Endothelial cell of umbilical vein (primary cell): ENCODE measurements at regions not wholly inside any gene's neighbourhood (a gene's known extent, or its start where the extent isn't known, plus 50 kb on each side); places are given as distances from the start of the nearest gene placed in this dataset.
"Not testable (repeated sequence)": the region's sequence is repeated elsewhere in the genome, so short reads cannot be mapped to it uniquely, and the experiment has no call there.

ENCODE experiments used
- BruUV-seq: library from RNA; stranded (reverse); fragments of 400-500 nt; replicated peaks from 2 replicates; lab custom pipeline; 2021; lab: Mats Ljungman, UMichigan
- CTCF ChIA-PET: fragments of 300-600, 350-600 bp; sonication (Branson Sonifier 250); formaldehyde crosslinking; loops from one replicate; lab custom pipeline; 2021; ENCODE audit warnings: antibody characterized with exemption, inconsistent platforms; lab: Charles Lee
- POLR2A ChIA-PET: fragments of 300-600, 350-600 bp; sonication (Branson Sonifier 250); formaldehyde crosslinking; loops from one replicate; lab custom pipeline; 2021; ENCODE audit warnings: antibody characterized with exemption, inconsistent platforms; lab: Charles Lee
- DNase-seq: peaks from one replicate; pipeline ENCODE4 v3.0.0-alpha.2; 2011; ENCODE audit warnings: low read depth, low spot score
- FAIRE-seq: peaks from 2 replicates; lab custom pipeline; 2011; peaks lifted over from hg19 to GRCh38; lab: Jason Lieb, UNC
- H2AFZ ChIP-seq: 2 replicates; pipeline ENCODE4 v1.6.0; 2012; ENCODE audit warnings: low read depth, low read length, control low read depth, inconsistent platforms
- H3K27ac ChIP-seq: 2 replicates; pipeline ENCODE4 v1.5.1; 2011; ENCODE audit warnings: low read depth, mild to moderate bottlenecking, control low read depth, low read length, moderate library complexity; ENCODE audit not compliant: insufficient read depth
- H3K27me3 ChIP-seq, 2 experiments: 2 replicates each; pipeline versions ENCODE4 v1.6.0 to v1.6.1; 2011; ENCODE audit warnings: low read length in 2 of 2, mixed read lengths in 1 of 2; ENCODE audit not compliant: control insufficient read depth in 2 of 2, insufficient read depth in 2 of 2
- H3K36me3 ChIP-seq, 2 experiments: 2 replicates in 1 of 2; 3 replicates in 1 of 2; pipeline ENCODE4 v1.5.1; 2011; ENCODE audit warnings: low read length in 2 of 2, mild to moderate bottlenecking in 1 of 2, moderate library complexity in 1 of 2; ENCODE audit not compliant: control insufficient read depth in 2 of 2, insufficient read depth in 2 of 2; ENCODE audit errors: extremely low read depth in 1 of 2
- H3K4me1 ChIP-seq: 3 replicates; pipeline ENCODE4 v1.5.1; 2011; ENCODE audit warnings: mild to moderate bottlenecking, low read length; ENCODE audit not compliant: control insufficient read depth, insufficient read depth; ENCODE audit errors: extremely low read depth
- H3K4me2 ChIP-seq: 2 replicates; pipeline ENCODE4 v1.6.1; 2011; ENCODE audit warnings: low read length, control low read depth, mixed read lengths; ENCODE audit not compliant: insufficient read depth
- H3K4me3 ChIP-seq, 3 experiments: fragments of 200-600 bp in 1 of 3; sonication (generic), shearing (Covaris generic) in 1 of 3; replicated peaks in 1 of 3; 2 replicates each; pipeline ENCODE4 v1.5.1; 2011 to 2016; ENCODE audit warnings: control low read depth in 3 of 3, low read length in 3 of 3, mild to moderate bottlenecking in 2 of 3, inconsistent platforms in 1 of 3, low read depth in 1 of 3, moderate library complexity in 1 of 3; ENCODE audit not compliant: insufficient read depth in 1 of 3
- H3K79me2 ChIP-seq: 2 replicates; pipeline ENCODE4 v1.6.0; 2012; ENCODE audit warnings: low read length, inconsistent platforms; ENCODE audit not compliant: control insufficient read depth, insufficient read depth
- H3K9ac ChIP-seq: replicated peaks from 2 replicates; pipeline ENCODE3; 2011; ENCODE audit warnings: low read length, control low read depth; ENCODE audit not compliant: insufficient read depth; ENCODE audit errors: extremely low read depth
- H3K9me1 ChIP-seq: replicated peaks from 3 replicates; pipeline ENCODE4 v1.6.0; 2011; ENCODE audit warnings: mild to moderate bottlenecking, low read length; ENCODE audit not compliant: control insufficient read depth, insufficient read depth; ENCODE audit errors: extremely low read depth
- H3K9me3 ChIP-seq: replicated peaks from 2 replicates; pipeline ENCODE4 v1.5.1; 2012; ENCODE audit warnings: low read length, inconsistent platforms; ENCODE audit not compliant: control insufficient read depth, insufficient read depth
- H4K20me1 ChIP-seq: replicated peaks from 2 replicates; pipeline ENCODE3; 2011; ENCODE audit warnings: mild to moderate bottlenecking, low read length; ENCODE audit not compliant: control insufficient read depth, insufficient read depth; ENCODE audit errors: extremely low read depth
- EZH2 ChIP-seq: IDR thresholded peaks from 2 replicates; pipeline ENCODE4 v1.6.1; 2012; ENCODE audit warnings: borderline replicate concordance, low read depth, mild to moderate bottlenecking, moderate library complexity, low read length, inconsistent platforms; ENCODE audit not compliant: severe bottlenecking
- FOS ChIP-seq: IDR thresholded peaks from 2 replicates; pipeline ENCODE4 v1.6.1; 2011; ENCODE audit warnings: mild to moderate bottlenecking, low read length, moderate library complexity, borderline replicate concordance; ENCODE audit not compliant: insufficient read depth
- GATA2 ChIP-seq: IDR thresholded peaks from 2 replicates; pipeline ENCODE4 v1.7.0; 2011; ENCODE audit warnings: low read depth, mild to moderate bottlenecking, moderate library complexity, mixed read lengths, low read length; ENCODE audit not compliant: insufficient read length, insufficient read depth
- JUN ChIP-seq: IDR thresholded peaks from 2 replicates; pipeline ENCODE4 v1.6.1; 2011; ENCODE audit warnings: borderline replicate concordance, low read depth; ENCODE audit not compliant: insufficient read length, insufficient read depth
- MAX ChIP-seq: IDR thresholded peaks from 2 replicates; pipeline ENCODE4 v1.6.1; 2011; ENCODE audit not compliant: insufficient read depth, insufficient read length
- MYC ChIP-seq: IDR thresholded peaks from one replicate; pipeline ENCODE4 v1.6.1; 2011; ENCODE audit warnings: mild to moderate bottlenecking, low read depth, low read length
- POLR2A ChIP-seq: IDR thresholded peaks from 2 replicates; pipeline ENCODE4 v1.6.1; 2012; ENCODE audit warnings: low read depth, mild to moderate bottlenecking, control low read depth, low read length
- POLR2AphosphoS5 ChIP-seq: IDR thresholded peaks from 2 replicates; pipeline ENCODE4 v1.6.1; 2012; ENCODE audit warnings: low read depth, mild to moderate bottlenecking, control low read depth, low read length, moderate library complexity; ENCODE audit not compliant: insufficient read depth
- dilution Hi-C: fragments of 300-500 bp; cut with MboI; formaldehyde crosslinking; loops from one replicate; pipeline ENCODE4 v1.15.0; 2019; ENCODE audit warnings: low sequenced_read_pairs; ENCODE audit not compliant: extremely low pct_ligation_motif_present
- intact Hi-C: fragments of 100-400 bp; cut with micrococcal nuclease; formaldehyde crosslinking; loops from one replicate; pipeline ENCODE4 v1.10.0; 2022
- TF ChIP-seq, protein P1 (sequence below), 2 donors: IDR thresholded peaks; 1 replicate in 1 of 2; 2 replicates in 1 of 2; pipeline ENCODE4 v1.5.1; 2011; ENCODE audit warnings: low read length in 2 of 2, mild to moderate bottlenecking in 2 of 2, moderate library complexity in 2 of 2, control low read depth in 1 of 2, inconsistent platforms in 1 of 2, low read depth in 1 of 2; ENCODE audit not compliant: insufficient read depth in 1 of 2; ENCODE audit errors: extremely low read depth in 1 of 2

GRCh38 chr16:52740766-52741165 lies 193.8 kb upstream of the TOX3 start:
- Histone ChIP-seq H3K79me2 (no peaks in the 10 kb centered on the region), H3K9me3 (peaks cover 3% of the 10 kb centered on the region), H3K9ac (no peak overlapping the region), H3K27me3 (no peaks in the 10 kb centered on the region), H3K36me3 (no peaks in the 10 kb centered on the region), H3K4me2 (no peak overlapping the region), H3K4me1 (no peaks in the 10 kb centered on the region), H3K27ac (no peak overlapping the region), H3K9me1 (no peaks in the 10 kb centered on the region), H4K20me1 (no peaks in the 10 kb centered on the region), H3K4me3 (no peak overlapping the region), H2AFZ (no peak overlapping the region)
- dilution Hi-C loops = no loop called here
- POLR2A ChIA-PET = no interaction called here
- BruUV-seq = no TSS peak
- FAIRE-seq (no peak), DNase-seq (no peak)
- intact Hi-C loops = no loop called here
- CTCF ChIA-PET = no interaction called here
- TF ChIP-seq FOS (no peak), EZH2 (no peak), JUN (no peak), MAX (no peak), GATA2 (no peak)

- Histone ChIP-seq H3K9me3 (peaks cover 3% of the 10 kb centered on the region), H3K27ac (no peak overlapping the region), H3K4me3 (no peak overlapping the region), H3K9me1 (no peaks in the 10 kb centered on the region), H3K27me3 (no peaks in the 10 kb centered on the region), H3K4me2 (no peak overlapping the region), H3K4me1 (no peaks in the 10 kb centered on the region), H3K9ac (no peak overlapping the region), H2AFZ (no peak overlapping the region), H3K36me3 (no peaks in the 10 kb centered on the region), H4K20me1 (no peaks in the 10 kb centered on the region), H3K79me2 (no peaks in the 10 kb centered on the region)
- no peak for TF ChIP-seq JUN
- no peak for TF ChIP-seq MYC
- TF ChIP-seq MAX = no peak
- no peak for TF ChIP-seq FOS
- no peak for TF ChIP-seq POLR2AphosphoS5
- TF ChIP-seq, protein P1, sequence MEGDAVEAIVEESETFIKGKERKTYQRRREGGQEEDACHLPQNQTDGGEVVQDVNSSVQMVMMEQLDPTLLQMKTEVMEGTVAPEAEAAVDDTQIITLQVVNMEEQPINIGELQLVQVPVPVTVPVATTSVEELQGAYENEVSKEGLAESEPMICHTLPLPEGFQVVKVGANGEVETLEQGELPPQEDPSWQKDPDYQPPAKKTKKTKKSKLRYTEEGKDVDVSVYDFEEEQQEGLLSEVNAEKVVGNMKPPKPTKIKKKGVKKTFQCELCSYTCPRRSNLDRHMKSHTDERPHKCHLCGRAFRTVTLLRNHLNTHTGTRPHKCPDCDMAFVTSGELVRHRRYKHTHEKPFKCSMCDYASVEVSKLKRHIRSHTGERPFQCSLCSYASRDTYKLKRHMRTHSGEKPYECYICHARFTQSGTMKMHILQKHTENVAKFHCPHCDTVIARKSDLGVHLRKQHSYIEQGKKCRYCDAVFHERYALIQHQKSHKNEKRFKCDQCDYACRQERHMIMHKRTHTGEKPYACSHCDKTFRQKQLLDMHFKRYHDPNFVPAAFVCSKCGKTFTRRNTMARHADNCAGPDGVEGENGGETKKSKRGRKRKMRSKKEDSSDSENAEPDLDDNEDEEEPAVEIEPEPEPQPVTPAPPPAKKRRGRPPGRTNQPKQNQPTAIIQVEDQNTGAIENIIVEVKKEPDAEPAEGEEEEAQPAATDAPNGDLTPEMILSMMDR (IDR thresholded peaks at IDR 0.05; ENCODE audit: extremely low read depth in 1 of 2, insufficient read depth in 1 of 2, low read depth in 1 of 2, low read length in 2 of 2) = no peak
- TF ChIP-seq POLR2A = no peak
- no peak for TF ChIP-seq EZH2
- no peak for TF ChIP-seq GATA2
- DNase-seq = no peak
- intact Hi-C loops (no loop called here), dilution Hi-C loops (no loop called here)
- no peak for FAIRE-seq
- ChIA-PET POLR2A (no interaction called here), CTCF (no interaction called here)
- no TSS peak for BruUV-seq
Observed at GRCh38 chr16:52740333-52740732, 193.4 kb upstream of the TOX3 start.

- H3K9me3 ChIP-seq, BruUV-seq, dilution Hi-C loops, H4K20me1 ChIP-seq, H2AFZ ChIP-seq, H3K27ac ChIP-seq, H3K9me1 ChIP-seq, DNase-seq, H3K4me1 ChIP-seq, H3K79me2 ChIP-seq, intact Hi-C loops, H3K9ac ChIP-seq, POLR2A ChIA-PET, H3K27me3 ChIP-seq, H3K36me3 ChIP-seq, H3K4me3 ChIP-seq, H3K4me2 ChIP-seq, FAIRE-seq, CTCF ChIA-PET: not testable (repeated sequence)
Observed at GRCh38 chr16:52738992-52739391, 192.0 kb upstream of the TOX3 start.
